ENCODE measurements at regions not wholly inside any gene's neighbourhood (a gene's known extent, or its start where the extent isn't known, plus 50 kb on each side); places are given as distances from the start of the nearest gene placed in this dataset.

DNA sequence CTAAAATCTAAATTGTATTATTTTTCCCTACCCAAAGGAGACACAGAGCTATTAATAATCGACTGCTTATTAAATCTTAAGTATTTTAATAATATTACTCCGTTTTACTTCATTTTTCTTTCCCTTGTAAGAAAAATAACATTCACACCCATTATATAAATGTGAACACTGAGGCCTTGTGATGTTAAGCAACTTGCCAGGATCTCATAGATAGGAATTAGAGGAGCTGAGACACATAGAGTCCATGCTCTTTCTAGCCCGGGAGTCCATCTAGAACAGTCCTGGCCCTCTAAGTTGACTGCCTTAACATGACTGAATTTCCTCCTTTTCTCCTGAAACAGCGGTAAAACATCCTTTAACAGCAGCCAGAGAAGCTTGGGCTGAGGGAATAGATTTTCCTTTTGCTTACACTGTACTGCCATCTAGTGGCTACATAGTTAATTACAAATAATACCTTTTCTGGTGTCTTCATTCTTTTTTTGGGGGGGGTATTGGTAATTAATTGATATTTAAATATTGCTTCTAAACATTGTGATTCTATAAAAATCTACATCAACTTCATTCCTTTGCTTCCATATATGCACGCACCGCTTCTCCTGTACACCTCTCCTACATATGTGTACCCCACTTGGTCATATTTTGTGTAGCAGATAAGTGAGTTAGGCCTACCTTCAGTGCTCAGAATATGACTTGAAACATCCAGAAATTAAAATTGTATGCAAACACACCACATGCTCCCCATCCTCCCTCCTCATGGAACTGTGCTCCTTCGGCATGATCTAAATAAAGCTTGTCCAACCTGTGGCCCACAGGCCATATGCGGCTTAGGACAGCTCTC, 125.8 kb upstream of the HNMT start:
- Histone ChIP-seq H3K36me3 (no peaks in the 10 kb centered on the region), H3K27ac (no peak overlapping the region), H3K27me3 (no peaks in the 10 kb centered on the region), H3K4me3 (no peak overlapping the region), H3K4me1 (no peaks in the 10 kb centered on the region), H3K9me3 (no peaks in the 10 kb centered on the region)
- intact Hi-C loops (cut with DNase I; ENCODE audit: low total_unique reads) = no loop called here
- DNase-seq (ENCODE audit: low spot score in 2 of 2) = no peak
- no peak for TF ChIP-seq POLR2AphosphoS5 (IDR thresholded peaks at IDR 0.05)
- TF ChIP-seq, protein P1, sequence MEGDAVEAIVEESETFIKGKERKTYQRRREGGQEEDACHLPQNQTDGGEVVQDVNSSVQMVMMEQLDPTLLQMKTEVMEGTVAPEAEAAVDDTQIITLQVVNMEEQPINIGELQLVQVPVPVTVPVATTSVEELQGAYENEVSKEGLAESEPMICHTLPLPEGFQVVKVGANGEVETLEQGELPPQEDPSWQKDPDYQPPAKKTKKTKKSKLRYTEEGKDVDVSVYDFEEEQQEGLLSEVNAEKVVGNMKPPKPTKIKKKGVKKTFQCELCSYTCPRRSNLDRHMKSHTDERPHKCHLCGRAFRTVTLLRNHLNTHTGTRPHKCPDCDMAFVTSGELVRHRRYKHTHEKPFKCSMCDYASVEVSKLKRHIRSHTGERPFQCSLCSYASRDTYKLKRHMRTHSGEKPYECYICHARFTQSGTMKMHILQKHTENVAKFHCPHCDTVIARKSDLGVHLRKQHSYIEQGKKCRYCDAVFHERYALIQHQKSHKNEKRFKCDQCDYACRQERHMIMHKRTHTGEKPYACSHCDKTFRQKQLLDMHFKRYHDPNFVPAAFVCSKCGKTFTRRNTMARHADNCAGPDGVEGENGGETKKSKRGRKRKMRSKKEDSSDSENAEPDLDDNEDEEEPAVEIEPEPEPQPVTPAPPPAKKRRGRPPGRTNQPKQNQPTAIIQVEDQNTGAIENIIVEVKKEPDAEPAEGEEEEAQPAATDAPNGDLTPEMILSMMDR (IDR thresholded peaks at IDR 0.05) = peak; percentile 55 to 70 (median 59)

DNA sequence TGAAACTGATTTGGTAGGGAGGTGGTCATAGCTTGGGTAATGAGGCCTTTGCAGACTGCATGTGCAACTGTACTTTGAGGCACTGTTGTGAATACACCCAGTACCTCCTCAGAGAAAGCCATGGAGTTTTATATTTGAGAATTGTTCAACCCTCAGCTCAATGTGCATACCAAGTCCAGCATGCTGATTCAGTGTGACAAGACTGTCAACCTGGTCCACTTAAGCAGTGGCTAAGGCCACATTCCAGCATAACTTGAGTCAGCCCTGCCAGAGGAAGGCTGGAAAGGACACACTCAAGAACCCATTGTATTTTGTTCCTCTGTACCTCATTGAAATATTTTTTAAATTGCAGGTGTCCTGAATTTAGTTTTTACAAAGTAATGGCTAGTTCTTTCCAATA, 121.8 kb upstream of the HNMT start:
- H3K9me3 ChIP-seq = peaks cover 0 to 4% of the 10 kb centered on the region in 2 donors
- no peak for DNase-seq (ENCODE audit: low spot score in 2 of 2)
- no peak overlapping the region for H3K4me3 ChIP-seq
- H3K36me3 ChIP-seq = no peaks in the 10 kb centered on the region
- intact Hi-C loops (cut with DNase I; ENCODE audit: low total_unique reads) = no loop called here
- H3K4me1 ChIP-seq = no peaks in the 10 kb centered on the region
- no peaks in the 10 kb centered on the region for H3K27me3 ChIP-seq
- no peak for TF ChIP-seq POLR2AphosphoS5 (IDR thresholded peaks at IDR 0.05)
- TF ChIP-seq POLR2A (IDR thresholded peaks at IDR 0.05) = no peak
- TF ChIP-seq, protein P1 (IDR thresholded peaks at IDR 0.05) = no peak
- no peak overlapping the region for H3K27ac ChIP-seq

DNA sequence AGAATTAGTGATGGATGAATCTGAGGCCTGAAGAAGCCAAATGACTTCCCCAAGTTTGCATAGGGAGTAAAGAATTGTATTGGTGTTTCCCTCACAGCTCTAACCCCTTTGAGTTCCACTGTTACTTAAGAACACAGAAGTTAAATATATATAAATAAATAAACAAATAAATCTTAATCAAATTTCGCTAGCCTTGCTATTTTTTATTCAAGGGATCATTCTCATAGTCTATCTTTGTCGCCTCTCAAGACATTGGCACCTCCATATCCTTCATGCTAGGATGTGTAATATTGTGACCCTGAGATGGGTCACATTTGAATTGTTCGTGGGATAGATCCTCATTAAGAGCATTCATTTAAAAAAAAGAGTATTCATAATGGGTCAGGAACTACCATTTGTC, 121.3 kb upstream of the HNMT start:
- Histone ChIP-seq H3K4me3 (no peak overlapping the region), H3K27me3 (no peaks in the 10 kb centered on the region), H3K27ac (no peak overlapping the region), H3K4me1 (no peaks in the 10 kb centered on the region), H3K9me3 (peaks cover 0 to 4% of the 10 kb centered on the region in 2 donors), H3K36me3 (no peaks in the 10 kb centered on the region)
- TF ChIP-seq, protein P1 (IDR thresholded peaks at IDR 0.05) = no peak
- TF ChIP-seq POLR2A (IDR thresholded peaks at IDR 0.05) (no peak), POLR2AphosphoS5 (IDR thresholded peaks at IDR 0.05) (no peak)
- intact Hi-C loops (cut with DNase I; ENCODE audit: low total_unique reads) = no loop called here
- no peak for DNase-seq (ENCODE audit: low spot score in 2 of 2)

GRCh38 chr2:137845422-137845821, 118.9 kb upstream of the HNMT start:
- intact Hi-C loops (cut with DNase I; ENCODE audit: low total_unique reads) = no loop called here
- no peaks in the 10 kb centered on the region for H3K4me1 ChIP-seq
- no peak overlapping the region for H3K4me3 ChIP-seq
- H3K9me3 ChIP-seq = peaks cover 0 to 4% of the 10 kb centered on the region in 2 donors
- DNase-seq (ENCODE audit: low spot score in 2 of 2) = no peak
- no peaks in the 10 kb centered on the region for H3K36me3 ChIP-seq
- H3K27me3 ChIP-seq = no peaks in the 10 kb centered on the region
- TF ChIP-seq, protein P1 (IDR thresholded peaks at IDR 0.05) = no peak
- TF ChIP-seq POLR2AphosphoS5 (IDR thresholded peaks at IDR 0.05) (no peak), POLR2A (IDR thresholded peaks at IDR 0.05) (no peak)
- H3K27ac ChIP-seq = no peak overlapping the region

DNA sequence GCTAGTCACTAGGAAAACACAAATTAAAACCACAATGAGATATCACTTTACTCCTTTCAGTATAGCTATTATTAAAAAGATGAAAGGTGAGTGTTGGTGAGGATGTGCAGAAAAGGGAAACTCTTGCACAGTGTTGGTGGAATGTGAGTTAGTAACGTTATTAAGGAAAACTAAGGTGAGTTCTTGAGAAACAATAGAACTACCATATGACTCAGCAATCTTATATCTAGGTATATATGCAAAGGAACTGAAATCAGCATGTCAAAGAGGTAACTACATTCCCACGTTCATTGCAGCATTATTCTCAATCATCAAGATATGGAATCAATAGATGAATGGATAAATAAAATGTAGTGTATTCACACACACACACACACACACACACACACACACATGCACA, 117.3 kb upstream of the HNMT start:
- Histone ChIP-seq H3K4me1 (no peaks in the 10 kb centered on the region), H3K4me3 (no peak overlapping the region), H3K27ac (no peak overlapping the region), H3K36me3 (no peaks in the 10 kb centered on the region), H3K27me3 (no peaks in the 10 kb centered on the region), H3K9me3 (peaks cover 0 to 4% of the 10 kb centered on the region in 2 donors)
- TF ChIP-seq POLR2AphosphoS5 (IDR thresholded peaks at IDR 0.05) (no peak), POLR2A (IDR thresholded peaks at IDR 0.05) (no peak)
- TF ChIP-seq, protein P1 (IDR thresholded peaks at IDR 0.05) = no peak
- DNase-seq (ENCODE audit: low spot score in 2 of 2) = no peak
- intact Hi-C loops (cut with DNase I; ENCODE audit: low total_unique reads) = no loop called here

Data from breast epithelium (tissue), 4 donors.